IMR-90 (cell line): ENCODE measurements at regions not wholly inside any gene's neighbourhood (a gene's known extent, or its start where the extent isn't known, plus 50 kb on each side); places are given as distances from the start of the nearest gene placed in this dataset.

Source experiments
- ATAC-seq: fragments of 200-7000 bp; cut with Tn5 transposase; 2 replicates; pipeline ENCODE4 v1.9.1; 2020; ENCODE audit warnings: low read depth, mild to moderate bottlenecking, moderate library complexity
- BruUV-seq: library from RNA; stranded (reverse); fragments of 400-500 nt; replicated peaks from 2 replicates; lab custom pipeline; 2021; lab: Mats Ljungman, UMichigan
- CTCF ChIA-PET: fragments of 300-600 bp; formaldehyde crosslinking; extraction: SDS; loops from one replicate; lab custom pipeline; 2021; ENCODE audit warnings: antibody characterized with exemption; lab: Yijun Ruan, JAX
- POLR2A ChIA-PET: fragments of 300-600 bp; sonication (Branson Sonifier 250); formaldehyde crosslinking; loops from one replicate; lab custom pipeline; 2022; ENCODE audit warnings: antibody characterized with exemption; ENCODE audit not compliant: unreplicated experiment; lab: Charles Lee
- DNase-seq: peaks from one replicate; pipeline ENCODE4 v3.0.0; 2013
- H2AFZ ChIP-seq: replicated peaks from 2 replicates; pipeline ENCODE3; 2013; ENCODE audit warnings: low read length, mild to moderate bottlenecking; ENCODE audit not compliant: poor library complexity
- H2AK5ac ChIP-seq: 2 replicates; pipeline ENCODE4 v1.6.1; 2013; ENCODE audit warnings: low read depth, low read length, inconsistent platforms
- H2AK9ac ChIP-seq: replicated peaks from 2 replicates; pipeline ENCODE3; 2013; ENCODE audit warnings: mild to moderate bottlenecking, low read depth, low read length, moderate library complexity; ENCODE audit not compliant: poor library complexity
- H2BK120ac ChIP-seq: 2 replicates; pipeline ENCODE4 v1.6.1; 2013; ENCODE audit warnings: low read depth, low read length, inconsistent platforms
- H2BK15ac ChIP-seq: 3 replicates; pipeline ENCODE4 v1.6.1; 2013; ENCODE audit warnings: low read depth, low read length, inconsistent platforms
- H2BK20ac ChIP-seq: 2 replicates; pipeline ENCODE4 v1.6.1; 2013; ENCODE audit warnings: low read depth, mild to moderate bottlenecking, inconsistent platforms, low read length, moderate library complexity
- H2BK5ac ChIP-seq: 2 replicates; pipeline ENCODE4 v1.6.1; 2013; ENCODE audit warnings: mild to moderate bottlenecking, low read depth, low read length, inconsistent platforms; ENCODE audit not compliant: poor library complexity, severe bottlenecking
- H3K14ac ChIP-seq: replicated peaks from 2 replicates; pipeline ENCODE4 v1.6.1; 2013; ENCODE audit warnings: low read depth, low read length, inconsistent platforms
- H3K18ac ChIP-seq: 2 replicates; pipeline ENCODE4 v1.6.1; 2013; ENCODE audit warnings: low read depth, low read length, control low read depth
- H3K23ac ChIP-seq: 2 replicates; pipeline ENCODE4 v1.6.1; 2013; ENCODE audit warnings: low read depth, low read length, inconsistent platforms
- H3K27ac ChIP-seq: 2 replicates; pipeline ENCODE4 v1.5.1; 2013; ENCODE audit warnings: mild to moderate bottlenecking, control low read depth, low read length; ENCODE audit not compliant: insufficient read depth
- H3K27me3 ChIP-seq: 2 replicates; pipeline ENCODE4 v1.6.1; 2013; ENCODE audit warnings: low read length; ENCODE audit not compliant: control insufficient read depth, insufficient read depth
- H3K36me3 ChIP-seq: 2 replicates; pipeline ENCODE4 v1.6.1; 2013; ENCODE audit warnings: low read length, mixed read lengths; ENCODE audit not compliant: control insufficient read depth, insufficient read depth
- H3K4ac ChIP-seq: 2 replicates; pipeline ENCODE4 v1.6.1; 2013; ENCODE audit warnings: low read depth, low read length, inconsistent platforms
- H3K4me1 ChIP-seq: 2 replicates; pipeline ENCODE4 v1.6.1; 2013; ENCODE audit warnings: low read length, mixed read lengths; ENCODE audit not compliant: control insufficient read depth, insufficient read depth
- H3K4me2 ChIP-seq: 2 replicates; pipeline ENCODE4 v1.6.1; 2013; ENCODE audit warnings: low read depth, mild to moderate bottlenecking, control low read depth, low read length, moderate library complexity
- H3K4me3 ChIP-seq: 2 replicates; pipeline ENCODE4 v1.5.1; 2013; ENCODE audit warnings: low read depth, mild to moderate bottlenecking, control low read depth, low read length, moderate library complexity; ENCODE audit not compliant: insufficient read depth
- H3K56ac ChIP-seq: 2 replicates; pipeline ENCODE4 v1.6.1; 2013; ENCODE audit warnings: low read length, inconsistent platforms; ENCODE audit not compliant: insufficient read depth; ENCODE audit errors: extremely low read depth
- H3K79me1 ChIP-seq, 2 experiments: 2 replicates each; pipeline ENCODE4 v1.6.1; 2013; ENCODE audit warnings: low read length in 2 of 2, inconsistent platforms in 1 of 2, low read depth in 1 of 2
- H3K9ac ChIP-seq: 2 replicates; pipeline ENCODE4 v1.6.1; 2013; ENCODE audit warnings: low read depth, low read length, control low read depth
- H3K9me1 ChIP-seq: 2 replicates; pipeline ENCODE4 v1.6.1; 2013; ENCODE audit warnings: low read length, inconsistent platforms; ENCODE audit not compliant: insufficient read depth
- H3K9me3 ChIP-seq: 2 replicates; pipeline ENCODE4 v1.6.1; 2013; ENCODE audit warnings: low read length; ENCODE audit not compliant: control insufficient read depth, insufficient read depth
- H4K20me1 ChIP-seq: 2 replicates; pipeline ENCODE4 v1.6.1; 2013; ENCODE audit warnings: low read length, inconsistent platforms; ENCODE audit not compliant: insufficient read depth
- H4K5ac ChIP-seq: 2 replicates; pipeline ENCODE4 v1.6.1; 2013; ENCODE audit warnings: mild to moderate bottlenecking, low read depth, low read length, control low read depth
- H4K8ac ChIP-seq, 2 experiments: 2 replicates each; pipeline ENCODE4 v1.6.1; 2013; ENCODE audit warnings: low read depth in 2 of 2, low read length in 2 of 2, control low read depth in 1 of 2, inconsistent platforms in 1 of 2
- H4K91ac ChIP-seq: 2 replicates; pipeline ENCODE4 v1.6.1; 2013; ENCODE audit warnings: low read depth, low read length, inconsistent platforms; ENCODE audit not compliant: insufficient read depth
- CHD1 ChIP-seq: IDR thresholded peaks from 2 replicates; pipeline ENCODE4 v1.6.1; 2012; ENCODE audit warnings: low read depth, low read length, improper control_type of control experiment
- CTCF ChIP-seq: conservative IDR thresholded peaks from 2 replicates; pipeline ENCODE4 v1.5.1; 2012; ENCODE audit warnings: mild to moderate bottlenecking, low read depth, low read length, improper control_type of control experiment
- MXI1 ChIP-seq: IDR thresholded peaks from 2 replicates; pipeline ENCODE4 v1.6.1; 2012; ENCODE audit warnings: low read depth, mild to moderate bottlenecking, low read length, moderate library complexity, borderline replicate concordance
- RFX5 ChIP-seq: IDR thresholded peaks from 2 replicates; pipeline ENCODE4 v1.8.0; 2012; ENCODE audit warnings: low read depth, mild to moderate bottlenecking, low read length, moderate library complexity
- WGBS, 2 experiments: methylation state at CpG; one replicate each; pipeline versions ENCODE4 v1.1.5 to v1.1.7; 2013; ENCODE audit warnings: missing lambda C conversion rate in 2 of 2; ENCODE audit not compliant: insufficient read length in 1 of 2; ENCODE audit errors: extremely low coverage in 2 of 2; 5-methylcytosine and 5-hydroxymethylcytosine counted together
- dilution Hi-C: fragments of 300-500 bp; cut with HindIII; formaldehyde crosslinking; loops from one replicate; pipeline ENCODE4 v1.14.3; 2018; ENCODE audit warnings: low sequenced_read_pairs; ENCODE audit not compliant: unreplicated experiment
- in situ Hi-C: fragments of 300-500 bp; cut with MboI; formaldehyde crosslinking; loops from 3 replicates; pipeline ENCODE4 v1.14.3; 2019; ENCODE audit warnings: low sequenced_read_pairs, inconsistent platforms, mixed read lengths
- intact Hi-C: fragments of 100-400 bp; cut with micrococcal nuclease; formaldehyde crosslinking; loops from 2 replicates; pipeline ENCODE4 v1.10.0; 2022

DNA sequence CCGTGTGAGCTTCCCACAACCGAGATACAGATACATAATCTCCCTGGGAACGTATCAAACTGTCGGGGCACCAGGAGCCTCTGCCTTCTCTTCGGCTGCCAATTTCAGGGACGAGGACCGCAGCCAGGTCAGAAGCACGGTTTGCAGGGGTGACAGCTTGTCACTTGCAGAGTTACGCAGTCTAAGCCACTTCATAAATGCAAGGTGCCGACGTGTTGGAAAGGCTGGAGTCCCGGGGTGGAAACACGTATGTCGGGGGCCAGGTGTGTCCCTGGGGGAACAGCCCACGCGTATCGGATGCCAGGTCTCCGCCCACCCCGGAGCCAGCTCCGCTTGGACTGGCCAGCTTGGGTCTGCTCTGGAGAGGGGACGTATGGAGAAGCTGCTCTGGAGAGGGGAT is 76.3 kb upstream of the SHOX start:
- ChIA-PET POLR2A (no interaction called here), CTCF (no interaction called here)
- H4K5ac ChIP-seq, result no peak overlapping the region
- H3K4ac ChIP-seq, result no peak overlapping the region
- H3K4me2 ChIP-seq, result no peak overlapping the region
- no peak overlapping the region for H3K56ac ChIP-seq
- no peak overlapping the region for H3K27ac ChIP-seq
- no peak overlapping the region for H3K18ac ChIP-seq
- H2AFZ ChIP-seq, result no peak overlapping the region
- H3K9me3 ChIP-seq, result peaks cover 26% of the 10 kb centered on the region
- no peak overlapping the region for H4K8ac ChIP-seq
- H4K91ac ChIP-seq, result no peak overlapping the region
- no peak overlapping the region for H2AK5ac ChIP-seq
- H3K9ac ChIP-seq, result no peak overlapping the region
- no peak overlapping the region for H2BK5ac ChIP-seq
- no peak overlapping the region for H2BK20ac ChIP-seq
- no peak for DNase-seq
- no peak overlapping the region for H3K23ac ChIP-seq
- no peak overlapping the region for H3K4me3 ChIP-seq
- no peaks in the 10 kb centered on the region for H3K4me1 ChIP-seq
- no peak overlapping the region for H3K14ac ChIP-seq
- intact Hi-C loops (no loop called here), dilution Hi-C loops (no loop called here), in situ Hi-C loops (no loop called here)
- no peak overlapping the region for H2BK15ac ChIP-seq
- no peaks in the 10 kb centered on the region for H4K20me1 ChIP-seq
- H3K27me3 ChIP-seq, result no peaks in the 10 kb centered on the region
- no peaks in the 10 kb centered on the region for H3K36me3 ChIP-seq
- H2AK9ac ChIP-seq, result no peak overlapping the region
- no peaks in the 10 kb centered on the region for H3K79me1 ChIP-seq
- no peaks in the 10 kb centered on the region for H3K9me1 ChIP-seq
- no peak for ATAC-seq
- no TSS peak for BruUV-seq
- no peak overlapping the region for H2BK120ac ChIP-seq
- WGBS, 2 experiments, result 85% methylated on average over 14 of the region's 21 CpGs; no CpG with 5 or more reads in 1 of the 2 experiments
- TF ChIP-seq RFX5, result no peak
- TF ChIP-seq CTCF, result no peak
- TF ChIP-seq MXI1, result no peak
- no peak for TF ChIP-seq CHD1
